Omental fat pad (tissue), 1 donor: ENCODE measurements at regions not wholly inside any gene's neighbourhood (a gene's known extent, or its start where the extent isn't known, plus 50 kb on each side); places are given as distances from the start of the nearest gene placed in this dataset.
A peak's percentile ranks its signal among the peaks of the same experiment; 100 is the strongest.
"Not testable (repeated sequence)": the region's sequence is repeated elsewhere in the genome, so short reads cannot be mapped to it uniquely, and the experiment has no call there.

Experiments
- ATAC-seq: fragments of 150-250 bp; one replicate; pipeline ENCODE4 v1.9.1; 2016; ENCODE audit warnings: mild to moderate bottlenecking, moderate library complexity; ENCODE audit not compliant: low FRiP score
- DNase-seq: peaks from one replicate; pipeline ENCODE4 v3.0.0-alpha.2; 2019; ENCODE audit warnings: low spot score

DNA sequence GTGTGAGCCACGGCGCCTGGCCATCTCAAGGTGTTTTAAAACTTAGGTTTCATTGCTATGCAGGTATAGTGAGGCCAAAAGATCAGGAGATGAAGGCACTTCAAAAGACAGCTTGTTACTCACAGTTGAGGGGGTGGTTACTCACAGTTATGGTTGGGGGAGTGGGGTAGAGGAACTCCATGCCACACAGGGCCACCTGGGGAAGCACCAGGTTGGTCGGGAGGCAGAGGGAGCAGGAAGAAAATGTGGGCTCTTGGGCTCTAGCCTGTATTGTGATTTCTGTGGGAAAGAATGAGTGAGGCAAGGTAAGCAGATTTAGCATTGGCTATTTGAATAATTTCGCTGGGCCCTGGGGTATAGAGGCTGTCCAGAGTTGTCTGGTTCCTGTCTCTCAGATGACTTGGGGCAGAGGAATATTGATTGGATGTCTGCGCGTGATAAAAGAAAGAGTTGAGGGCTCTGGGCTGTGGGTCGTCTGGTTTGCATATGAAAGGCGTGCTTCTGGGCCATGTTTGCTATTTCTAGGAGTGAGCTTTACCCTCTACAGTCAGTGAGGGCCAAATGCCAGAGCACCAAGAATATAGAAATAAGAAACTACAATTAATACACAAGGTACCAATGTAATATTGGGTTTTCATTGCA is 226.1 kb upstream of the FAM240B start:
- not testable (repeated sequence) for DNase-seq, ATAC-seq

GRCh38 chr9:38944881-38945449 is 225.0 kb upstream of the FAM240B start:
- peak; percentile 7 for ATAC-seq
- not testable (repeated sequence) for DNase-seq

DNA sequence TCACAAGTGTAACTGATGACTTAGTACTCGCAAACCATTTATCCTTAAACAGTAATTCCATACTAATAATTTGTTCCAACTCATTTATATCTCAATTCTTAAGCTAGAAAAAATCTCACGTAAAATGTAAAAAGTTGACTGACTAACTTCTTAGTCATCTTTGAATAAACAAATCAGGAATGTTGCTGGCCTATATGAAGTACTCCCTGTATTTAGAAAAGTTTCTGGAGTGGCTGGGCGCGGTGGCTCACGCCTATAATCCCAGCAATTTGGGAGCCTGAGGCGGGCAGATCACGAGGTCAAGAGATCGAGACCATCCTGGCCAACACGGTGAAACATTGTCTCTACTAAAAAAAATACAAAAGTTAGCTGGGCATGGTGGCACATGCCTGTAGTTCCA is 220.6 kb upstream of the FAM240B start:
- ATAC-seq, DNase-seq: not testable (repeated sequence)

- not testable (repeated sequence) for DNase-seq, ATAC-seq
Measured at GRCh38 chr9:38938637-38939036, 218.7 kb upstream of the FAM240B start.

GRCh38 chr9:38927970-38928369 is 208.0 kb upstream of the FAM240B start:
- ATAC-seq, DNase-seq: not testable (repeated sequence)

DNA sequence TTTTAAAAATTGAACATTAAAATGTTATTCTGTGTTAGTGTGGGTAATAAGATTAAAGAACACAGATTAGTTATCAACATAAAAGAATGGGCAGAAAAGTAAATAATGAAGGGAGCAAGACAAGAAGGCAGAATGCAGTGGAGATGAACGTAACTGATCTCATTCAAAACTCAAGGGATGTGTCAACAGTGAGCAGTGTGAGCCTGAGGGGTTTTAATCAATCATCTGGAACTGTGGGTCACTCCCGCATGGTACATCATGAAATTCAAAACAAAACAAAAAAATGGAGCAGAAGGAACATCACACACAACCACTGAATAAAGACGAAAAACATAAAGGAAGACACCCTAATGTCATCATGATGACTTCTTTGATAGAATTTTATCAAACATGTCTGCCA is 206.6 kb upstream of the FAM240B start:
- not testable (repeated sequence) for DNase-seq, ATAC-seq

GRCh38 chr9:38921253-38921652 is 201.3 kb upstream of the FAM240B start:
- ATAC-seq, DNase-seq: not testable (repeated sequence)

DNA sequence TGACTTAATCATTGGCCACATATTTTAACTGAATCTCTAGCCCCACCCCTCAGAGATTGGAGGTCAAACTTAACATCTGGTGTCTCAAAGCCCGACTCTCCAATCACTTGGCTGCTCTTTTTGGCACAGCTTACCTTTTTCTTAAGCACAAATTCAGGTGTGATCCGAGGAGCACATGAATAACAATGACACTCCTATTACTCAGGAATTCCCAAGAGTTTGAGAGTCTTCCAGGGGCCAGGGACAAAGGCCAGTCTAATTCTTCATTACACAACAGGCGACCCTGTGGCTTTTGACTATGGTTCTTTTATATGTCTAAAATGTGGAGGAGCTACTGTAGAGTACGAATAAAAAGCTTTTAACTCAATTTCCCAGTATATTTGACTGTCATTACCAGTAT is 190.7 kb upstream of the FAM240B start:
- DNase-seq, ATAC-seq: not testable (repeated sequence)

- not testable (repeated sequence) for DNase-seq, ATAC-seq
Measured at GRCh38 chr9:38904719-38905118, 184.8 kb upstream of the FAM240B start.

- not testable (repeated sequence) for ATAC-seq, DNase-seq
Measured at GRCh38 chr9:38901534-38902177, 181.7 kb upstream of the FAM240B start.

GRCh38 chr9:38896404-38896803 is 176.5 kb upstream of the FAM240B start:
- DNase-seq, ATAC-seq: not testable (repeated sequence)

DNA sequence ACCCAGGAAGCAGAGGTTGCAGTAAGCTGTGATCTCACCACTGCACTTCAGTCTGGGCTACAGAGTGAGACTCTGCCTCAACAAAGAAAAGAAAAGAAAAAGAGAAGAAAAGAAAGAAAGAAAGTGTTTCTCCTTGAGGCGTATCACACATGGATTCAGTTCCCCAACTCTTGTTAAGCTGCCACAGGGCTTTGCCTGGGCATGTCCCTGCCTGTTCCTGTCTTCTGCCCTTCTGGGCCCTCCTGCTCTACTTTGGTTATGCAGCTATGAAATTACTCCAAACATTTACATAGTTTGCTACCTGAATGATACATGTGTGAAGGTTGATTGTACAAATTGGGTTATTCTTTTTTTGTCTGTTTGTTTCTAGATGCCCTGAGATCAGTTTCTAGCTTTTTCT is 175.3 kb upstream of the FAM240B start:
- DNase-seq = not testable (repeated sequence)

GRCh38 chr9:38892539-38893232 is 172.8 kb upstream of the FAM240B start:
- DNase-seq, ATAC-seq: not testable (repeated sequence)

More for the DNA sequence above, 175.3 kb upstream of the FAM240B start:
- not testable (repeated sequence) for ATAC-seq

- not testable (repeated sequence) for ATAC-seq, DNase-seq
Measured at GRCh38 chr9:38886076-38886475, 166.1 kb upstream of the FAM240B start.

DNA sequence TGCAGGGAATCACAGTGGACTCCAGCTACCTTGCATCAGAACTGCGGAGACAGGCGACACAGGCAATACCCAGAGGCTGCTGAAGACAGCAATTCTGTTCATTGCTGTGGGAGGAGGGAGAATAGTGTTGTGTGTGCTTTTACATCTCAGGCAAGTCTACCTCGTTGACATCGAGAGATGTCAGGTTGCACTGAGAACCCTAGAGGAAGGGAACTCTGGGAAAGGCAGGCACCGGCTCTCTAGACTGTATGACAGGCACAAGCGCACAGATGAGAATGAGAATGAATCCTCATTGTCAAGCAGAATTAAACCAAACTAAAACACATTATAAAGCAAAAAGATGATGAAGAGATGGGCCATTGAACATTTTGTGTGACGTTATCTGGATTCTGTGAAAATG is 155.7 kb upstream of the FAM240B start:
- not testable (repeated sequence) for ATAC-seq

DNA sequence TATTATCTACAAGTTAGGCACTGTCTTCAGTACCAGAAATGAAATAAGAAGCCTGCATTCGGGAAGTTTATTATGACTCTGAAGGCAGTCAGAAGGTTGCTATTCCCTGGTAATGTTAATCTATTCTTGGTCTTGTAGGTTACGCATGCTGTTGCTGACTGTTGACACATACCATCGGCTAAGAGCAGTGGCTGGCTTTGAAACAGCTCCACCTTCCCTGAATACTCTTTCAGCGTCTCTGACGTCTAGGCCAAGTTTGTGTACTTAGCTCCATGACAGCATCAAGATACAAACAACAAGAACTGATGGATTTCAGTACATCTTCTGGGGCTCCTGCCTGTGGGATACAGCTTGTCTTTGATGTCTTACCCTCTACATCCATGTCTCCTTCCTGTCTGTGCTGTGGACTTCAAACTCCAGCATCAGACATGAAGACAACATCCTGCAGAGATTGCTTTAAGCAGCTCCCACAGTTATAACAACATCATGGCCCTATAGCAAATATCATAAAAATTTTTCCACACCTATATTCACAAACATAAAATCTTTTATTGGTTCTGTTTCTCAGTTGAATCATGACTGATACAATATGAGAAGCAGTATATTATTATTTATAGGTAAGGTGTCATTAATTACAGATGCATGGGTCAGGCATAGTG is 151.5 kb upstream of the FAM240B start:
- DNase-seq, ATAC-seq: not testable (repeated sequence)

More for the DNA sequence above, 155.7 kb upstream of the FAM240B start:
- not testable (repeated sequence) for DNase-seq

DNA sequence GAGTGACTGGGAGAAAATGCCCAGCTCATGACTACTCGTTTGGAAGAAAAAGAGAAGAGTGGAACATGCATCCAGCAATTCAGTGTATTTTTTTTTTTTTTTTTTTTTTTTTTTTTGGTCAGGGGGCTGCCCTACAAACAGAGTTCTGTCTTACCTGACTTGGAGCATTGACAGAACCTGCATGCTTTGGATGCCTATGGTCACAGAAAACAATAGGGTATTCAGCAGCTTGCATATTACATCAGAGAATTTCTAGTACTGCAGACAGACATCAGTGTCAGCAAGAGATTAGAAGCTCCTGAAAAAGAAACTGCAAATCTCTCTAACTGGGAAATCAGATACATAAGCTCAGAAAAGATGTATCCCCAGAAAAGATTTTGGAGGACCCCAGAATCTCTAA is 139.9 kb upstream of the FAM240B start:
- ATAC-seq, DNase-seq: not testable (repeated sequence)

- DNase-seq, ATAC-seq: not testable (repeated sequence)
Measured at GRCh38 chr9:38848966-38849365, 129.0 kb upstream of the FAM240B start.

GRCh38 chr9:38840213-38840612 is 120.3 kb upstream of the FAM240B start:
- DNase-seq, ATAC-seq: not testable (repeated sequence)
